CD14-positive monocyte (primary cell): ENCODE measurements at regions not wholly inside any gene's neighbourhood (a gene's known extent, or its start where the extent isn't known, plus 50 kb on each side); places are given as distances from the start of the nearest gene placed in this dataset.

Experiments used
- DNase-seq, 3 donors: peaks; one replicate each; pipeline ENCODE4 v3.0.0-alpha.2; 2011 to 2022
- H2AFZ ChIP-seq: 2 replicates; pipeline ENCODE4 v1.6.0; 2012; ENCODE audit warnings: mild to moderate bottlenecking, low read depth, low read length, inconsistent platforms; ENCODE audit not compliant: insufficient read depth, poor library complexity, severe bottlenecking
- H3K27ac ChIP-seq, 2 donors: 1 replicate in 1 of 2; 2 replicates in 1 of 2; pipeline ENCODE4 v1.5.1; 2012 to 2013; ENCODE audit warnings: low read length in 2 of 2, control low read depth in 1 of 2, inconsistent platforms in 1 of 2, low read depth in 1 of 2, mild to moderate bottlenecking in 1 of 2
- H3K27me3 ChIP-seq, 2 donors: one replicate each; pipeline versions ENCODE4 v1.6.0 to v1.6.1; 2011 to 2013; ENCODE audit warnings: low read length in 2 of 2; ENCODE audit not compliant: control insufficient read depth in 2 of 2, insufficient read depth in 2 of 2
- H3K36me3 ChIP-seq, 2 donors: replicated peaks in 1 of 2; 1 replicate in 1 of 2; 2 replicates in 1 of 2; pipeline versions ENCODE4 v1.5.1 to v1.6.1; 2012 to 2013; ENCODE audit warnings: low read length in 2 of 2, control low read depth in 1 of 2, inconsistent platforms in 1 of 2, mild to moderate bottlenecking in 1 of 2; ENCODE audit not compliant: insufficient read depth in 2 of 2, control insufficient read depth in 1 of 2
- H3K4me1 ChIP-seq, 2 donors: 1 replicate in 1 of 2; 2 replicates in 1 of 2; pipeline versions ENCODE4 v1.5.1 to v1.6.1; 2012 to 2013; ENCODE audit warnings: low read length in 2 of 2, control low read depth in 1 of 2, inconsistent platforms in 1 of 2, mild to moderate bottlenecking in 1 of 2, moderate library complexity in 1 of 2; ENCODE audit not compliant: insufficient read depth in 2 of 2, control insufficient read depth in 1 of 2
- H3K4me2 ChIP-seq: replicated peaks from 2 replicates; pipeline ENCODE3; 2012; ENCODE audit warnings: low read length, moderate library complexity, mild to moderate bottlenecking; ENCODE audit not compliant: poor library complexity, severe bottlenecking; ENCODE audit errors: extremely low read depth
- H3K4me3 ChIP-seq, 3 experiments: fragments of 200-600 bp in 1 of 3; sonication (generic) in 1 of 3; replicated peaks in 1 of 3; 1 replicate in 2 of 3; 2 replicates in 1 of 3; pipeline ENCODE4 v1.5.1; 2011 to 2013; ENCODE audit warnings: low read length in 3 of 3, mild to moderate bottlenecking in 3 of 3, control low read depth in 2 of 3, low read depth in 2 of 3, inconsistent platforms in 1 of 3, moderate library complexity in 1 of 3
- H3K79me2 ChIP-seq: 2 replicates; pipeline ENCODE4 v1.6.0; 2012; ENCODE audit warnings: mild to moderate bottlenecking, control low read depth, inconsistent platforms, low read length, moderate library complexity; ENCODE audit not compliant: insufficient read depth
- H3K9ac ChIP-seq: 2 replicates; pipeline ENCODE4 v1.6.0; 2017; ENCODE audit warnings: low read length, mild to moderate bottlenecking; ENCODE audit not compliant: insufficient read depth, poor library complexity, severe bottlenecking
- H3K9me3 ChIP-seq, 2 donors: replicated peaks in 1 of 2; 1 replicate in 1 of 2; 2 replicates in 1 of 2; pipeline versions ENCODE4 v1.5.1 to v1.6.1; 2012 to 2013; ENCODE audit warnings: low read length in 2 of 2, control low read depth in 1 of 2; ENCODE audit not compliant: control insufficient read depth in 1 of 2, insufficient read depth in 1 of 2
- H4K20me1 ChIP-seq: 2 replicates; pipeline ENCODE4 v1.6.0; 2012; ENCODE audit warnings: mild to moderate bottlenecking, low read length, control low read depth, moderate library complexity; ENCODE audit not compliant: insufficient read depth
- H3K27ac Mint-ChIP-seq, 7 donors: one replicate each; pipeline ENCODE4 v1.8.0; 2020; ENCODE audit warnings: mild to moderate bottlenecking in 7 of 7, mixed read lengths in 7 of 7, moderate library complexity in 6 of 7, inconsistent platforms in 2 of 7
- H3K27me3 Mint-ChIP-seq, 3 donors: one replicate each; pipeline ENCODE4 v1.8.0; 2021 to 2022; ENCODE audit warnings: low read depth in 3 of 3, mild to moderate bottlenecking in 3 of 3, mixed read lengths in 3 of 3, moderate library complexity in 3 of 3, inconsistent platforms in 1 of 3
- H3K36me3 Mint-ChIP-seq, 2 donors: one replicate each; pipeline ENCODE4 v1.8.0; 2020; ENCODE audit warnings: mixed read lengths in 2 of 2, inconsistent platforms in 1 of 2, mild to moderate bottlenecking in 1 of 2
- H3K4me1 Mint-ChIP-seq: one replicate; pipeline ENCODE4 v1.8.0; 2020; ENCODE audit warnings: mild to moderate bottlenecking, mixed read lengths
- H3K4me3 Mint-ChIP-seq, 2 donors: one replicate each; pipeline ENCODE4 v1.8.0; 2020; ENCODE audit warnings: mild to moderate bottlenecking in 2 of 2, mixed read lengths in 2 of 2, moderate library complexity in 1 of 2
- H3K9me3 Mint-ChIP-seq, 7 donors: one replicate each; pipeline ENCODE4 v1.8.0; 2020 to 2022; ENCODE audit warnings: mixed read lengths in 7 of 7, mild to moderate bottlenecking in 6 of 7, moderate library complexity in 6 of 7, inconsistent platforms in 2 of 7
- WGBS: methylation state at CpG from one replicate; pipeline ENCODE4 v1.1.5; 2013; ENCODE audit warnings: missing lambda C conversion rate; ENCODE audit not compliant: insufficient coverage; 5-methylcytosine and 5-hydroxymethylcytosine counted together
- intact Hi-C, 2 donors: fragments of 100-400 bp; cut with micrococcal nuclease; formaldehyde crosslinking; loops; one replicate each; pipeline versions ENCODE4 v1.15.0 to v1.15.1; 2023
- TF ChIP-seq, protein P1 (sequence below): fragments of 200-600 bp; IDR thresholded peaks from one replicate; pipeline ENCODE4 v1.8.0; 2022; ENCODE audit warnings: antibody characterized with exemption, mild to moderate bottlenecking

DNA sequence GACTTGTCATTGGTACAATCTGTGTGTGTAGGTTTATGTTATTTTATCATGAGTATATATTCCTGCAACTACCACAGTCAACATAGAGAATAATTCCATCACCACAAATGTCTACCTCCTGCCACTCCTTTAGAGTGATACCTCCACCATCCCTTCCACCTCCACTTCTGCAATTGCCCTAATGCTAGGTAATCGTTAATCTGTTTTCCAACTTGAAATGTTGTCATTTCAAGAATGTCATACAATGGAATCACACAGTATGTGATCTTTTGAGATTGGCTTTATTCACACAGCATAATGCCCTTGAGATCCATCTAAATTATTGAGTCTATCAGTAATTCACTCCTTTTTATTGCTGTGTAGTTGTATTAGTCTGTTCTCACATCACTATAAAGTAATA is 414.8 kb upstream of the C16orf82 start:
- Mint-ChIP-seq H3K9me3 (peaks cover 0 to 14% (median 0%) of the 10 kb centered on the region in 7 donors), H3K27me3 (peaks cover 0 to 4% (median 2%) of the 10 kb centered on the region in 3 donors), H3K27ac (no peak overlapping the region), H3K4me3 (no peak overlapping the region), H3K36me3 (no peaks in the 10 kb centered on the region), H3K4me1 (no peaks in the 10 kb centered on the region)
- TF ChIP-seq, protein P1, sequence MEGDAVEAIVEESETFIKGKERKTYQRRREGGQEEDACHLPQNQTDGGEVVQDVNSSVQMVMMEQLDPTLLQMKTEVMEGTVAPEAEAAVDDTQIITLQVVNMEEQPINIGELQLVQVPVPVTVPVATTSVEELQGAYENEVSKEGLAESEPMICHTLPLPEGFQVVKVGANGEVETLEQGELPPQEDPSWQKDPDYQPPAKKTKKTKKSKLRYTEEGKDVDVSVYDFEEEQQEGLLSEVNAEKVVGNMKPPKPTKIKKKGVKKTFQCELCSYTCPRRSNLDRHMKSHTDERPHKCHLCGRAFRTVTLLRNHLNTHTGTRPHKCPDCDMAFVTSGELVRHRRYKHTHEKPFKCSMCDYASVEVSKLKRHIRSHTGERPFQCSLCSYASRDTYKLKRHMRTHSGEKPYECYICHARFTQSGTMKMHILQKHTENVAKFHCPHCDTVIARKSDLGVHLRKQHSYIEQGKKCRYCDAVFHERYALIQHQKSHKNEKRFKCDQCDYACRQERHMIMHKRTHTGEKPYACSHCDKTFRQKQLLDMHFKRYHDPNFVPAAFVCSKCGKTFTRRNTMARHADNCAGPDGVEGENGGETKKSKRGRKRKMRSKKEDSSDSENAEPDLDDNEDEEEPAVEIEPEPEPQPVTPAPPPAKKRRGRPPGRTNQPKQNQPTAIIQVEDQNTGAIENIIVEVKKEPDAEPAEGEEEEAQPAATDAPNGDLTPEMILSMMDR, result no peak
- H3K4me3 ChIP-seq, result no peak overlapping the region
- H3K27ac ChIP-seq, result no peak overlapping the region
- no peaks in the 10 kb centered on the region for H3K4me1 ChIP-seq
- no peaks in the 10 kb centered on the region for H3K79me2 ChIP-seq
- intact Hi-C loops, result no loop called here
- no peaks in the 10 kb centered on the region for H3K9me3 ChIP-seq
- no peaks in the 10 kb centered on the region for H3K27me3 ChIP-seq
- no peak overlapping the region for H3K4me2 ChIP-seq
- no peaks in the 10 kb centered on the region for H4K20me1 ChIP-seq
- no peak overlapping the region for H2AFZ ChIP-seq
- WGBS, result no CpG with 5 or more reads among the region's 1 CpG
- no peak for DNase-seq
- H3K9ac ChIP-seq, result no peak overlapping the region
- no peaks in the 10 kb centered on the region for H3K36me3 ChIP-seq

DNA sequence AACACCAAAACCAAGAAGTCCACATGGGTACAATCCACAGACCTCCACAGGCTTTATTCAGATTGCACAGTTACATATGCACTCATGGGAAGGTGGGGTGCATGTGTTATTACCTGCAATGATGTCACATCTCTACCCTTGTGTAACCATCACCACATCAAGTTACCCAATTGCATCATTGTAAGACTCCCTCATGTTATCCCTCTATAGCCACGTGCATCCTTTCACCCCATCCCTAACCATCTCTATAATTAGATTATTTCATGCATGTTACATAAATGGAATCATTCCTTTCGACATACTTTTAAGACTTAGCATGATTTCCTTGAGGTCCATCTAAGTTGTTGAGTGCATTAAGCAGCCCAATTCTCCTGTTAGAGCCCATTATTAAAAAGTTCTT is 408.2 kb upstream of the C16orf82 start:
- H3K4me1 Mint-ChIP-seq, result no peaks in the 10 kb centered on the region
- Histone ChIP-seq H3K27ac (no peak overlapping the region), H4K20me1 (no peaks in the 10 kb centered on the region), H3K9me3 (no peaks in the 10 kb centered on the region), H3K27me3 (no peaks in the 10 kb centered on the region), H3K4me2 (no peak overlapping the region), H3K4me3 (no peak overlapping the region), H3K36me3 (no peaks in the 10 kb centered on the region), H2AFZ (no peak overlapping the region), H3K79me2 (no peaks in the 10 kb centered on the region), H3K4me1 (no peaks in the 10 kb centered on the region), H3K9ac (no peak overlapping the region)
- H3K27me3 Mint-ChIP-seq, result peaks cover 2 to 7% (median 5%) of the 10 kb centered on the region in 3 donors
- WGBS, result no CpG with 5 or more reads among the region's 2 CpGs
- no peak for DNase-seq
- intact Hi-C loops, result no loop called here
- peaks cover 0 to 11% (median 2%) of the 10 kb centered on the region in 7 donors for H3K9me3 Mint-ChIP-seq
- no peak overlapping the region for H3K27ac Mint-ChIP-seq
- no peaks in the 10 kb centered on the region for H3K36me3 Mint-ChIP-seq
- H3K4me3 Mint-ChIP-seq, result no peak overlapping the region
- TF ChIP-seq, protein P1, result no peak
